HG03060 (cell line): ENCODE measurements at regions not wholly inside any gene's neighbourhood (a gene's known extent, or its start where the extent isn't known, plus 50 kb on each side); places are given as distances from the start of the nearest gene placed in this dataset.
"Not testable (repeated sequence)": the region's sequence is repeated elsewhere in the genome, so short reads cannot be mapped to it uniquely, and the experiment has no call there.

ENCODE experiments used
- ATAC-seq: cut with Tn5 transposase; IDR thresholded peaks from one replicate; pipeline ENCODE4 v1.9.1; 2021; ENCODE audit warnings: low read depth, moderate number of reproducible peaks; ENCODE audit not compliant: unreplicated experiment

GRCh38 chr4:58871509-58871908 is 1761.3 kb upstream of the IGFBP7 start:
- no peak for ATAC-seq

- ATAC-seq, result no peak
Measured at GRCh38 chr4:58849026-58849425, 1738.8 kb upstream of the IGFBP7 start.

GRCh38 chr4:58843455-58843854 is 1733.3 kb upstream of the IGFBP7 start:
- no peak for ATAC-seq

- ATAC-seq, result no peak
Measured at GRCh38 chr4:58833126-58833525, 1722.9 kb upstream of the IGFBP7 start.

GRCh38 chr4:58825278-58825677 is 1715.1 kb upstream of the IGFBP7 start:
- no peak for ATAC-seq

- not testable (repeated sequence) for ATAC-seq
Measured at GRCh38 chr4:58818560-58818959, 1708.4 kb upstream of the IGFBP7 start.

- no peak for ATAC-seq
Measured at GRCh38 chr4:58809948-58810347, 1699.8 kb upstream of the IGFBP7 start.

- no peak for ATAC-seq
Measured at GRCh38 chr4:58809366-58809765, 1699.2 kb upstream of the IGFBP7 start.

- no peak for ATAC-seq
Measured at GRCh38 chr4:58808817-58809216, 1698.6 kb upstream of the IGFBP7 start.

GRCh38 chr4:58807843-58808615 is 1697.8 kb upstream of the IGFBP7 start:
- ATAC-seq, result no peak

- no peak for ATAC-seq
Measured at GRCh38 chr4:58776627-58777026, 1666.4 kb upstream of the IGFBP7 start.

GRCh38 chr4:58767598-58767997 is 1657.4 kb upstream of the IGFBP7 start:
- ATAC-seq, result no peak

- no peak for ATAC-seq
Measured at GRCh38 chr4:58766763-58767162, 1656.6 kb upstream of the IGFBP7 start.

GRCh38 chr4:58761563-58761962 is 1651.4 kb upstream of the IGFBP7 start:
- no peak for ATAC-seq

- no peak for ATAC-seq
Measured at GRCh38 chr4:58760737-58761136, 1650.6 kb upstream of the IGFBP7 start.

GRCh38 chr4:58760100-58760499 is 1649.9 kb upstream of the IGFBP7 start:
- no peak for ATAC-seq

- ATAC-seq, result no peak
Measured at GRCh38 chr4:58749206-58749605, 1639.0 kb upstream of the IGFBP7 start.

GRCh38 chr4:58740897-58741296 is 1630.7 kb upstream of the IGFBP7 start:
- no peak for ATAC-seq

- no peak for ATAC-seq
Measured at GRCh38 chr4:58739275-58739674, 1629.1 kb upstream of the IGFBP7 start.

GRCh38 chr4:58738375-58738774 is 1628.2 kb upstream of the IGFBP7 start:
- no peak for ATAC-seq

- ATAC-seq, result no peak
Measured at GRCh38 chr4:58734030-58734674, 1624.0 kb upstream of the IGFBP7 start.

GRCh38 chr4:58732973-58733372 is 1622.8 kb upstream of the IGFBP7 start:
- no peak for ATAC-seq
